Heart right ventricle (tissue), 16 donors: ENCODE measurements at regions not wholly inside any gene's neighbourhood (a gene's known extent, or its start where the extent isn't known, plus 50 kb on each side); places are given as distances from the start of the nearest gene placed in this dataset.

ENCODE experiments used
- ATAC-seq, 8 donors: fragments of 200-7000 bp; cut with Tn5 transposase; one replicate each; pipeline ENCODE4 v1.9.1; 2020; ENCODE audit warnings: mild to moderate bottlenecking in 8 of 8, moderate library complexity in 8 of 8, moderate number of reproducible peaks in 1 of 8
- DNase-seq, 2 donors: peaks; one replicate each; pipeline ENCODE4 v3.0.0-alpha.2; 2020
- H3K27ac ChIP-seq, 10 donors: fragments of 200-600 bp; sonication (generic) in 2 of 10; one replicate each; pipeline versions ENCODE4 v1.5.0 to v1.8.0; 2020 to 2022; ENCODE audit warnings: mild to moderate bottlenecking in 3 of 10
- H3K27me3 ChIP-seq, 7 donors: fragments of 200-600 bp; one replicate each; pipeline ENCODE4 v1.8.0; 2021 to 2022; ENCODE audit warnings: mild to moderate bottlenecking in 2 of 7
- H3K36me3 ChIP-seq, 9 donors: fragments of 200-600 bp; sonication (generic) in 1 of 9; one replicate each; pipeline versions ENCODE4 v1.5.0 to v1.8.0; 2020 to 2022; ENCODE audit warnings: mild to moderate bottlenecking in 2 of 9
- H3K4me1 ChIP-seq, 9 donors: fragments of 200-600 bp; sonication (generic) in 1 of 9; one replicate each; pipeline versions ENCODE4 v1.5.0 to v1.8.0; 2020 to 2022; ENCODE audit warnings: mild to moderate bottlenecking in 4 of 9
- H3K4me3 ChIP-seq, 10 donors: fragments of 200-600 bp; sonication (generic) in 2 of 10; one replicate each; pipeline versions ENCODE4 v1.5.0 to v1.8.0; 2020 to 2022; ENCODE audit warnings: mild to moderate bottlenecking in 7 of 10, moderate library complexity in 2 of 10
- H3K9me3 ChIP-seq, 11 donors: fragments of 200-600 bp in 10 of 11; sonication (generic) in 2 of 11; one replicate each; pipeline versions ENCODE4 v1.5.0 to v1.8.0; 2013 to 2022; ENCODE audit warnings: mild to moderate bottlenecking in 2 of 11, control low read depth in 1 of 11, moderate library complexity in 1 of 11
- CTCF ChIP-seq, 9 donors: fragments of 200-600 bp; sonication (generic) in 2 of 9; IDR thresholded peaks; one replicate each; pipeline versions ENCODE4 v1.5.0 to v1.8.0; 2021 to 2022; ENCODE audit warnings: antibody characterized with exemption in 9 of 9, mild to moderate bottlenecking in 5 of 9, moderate library complexity in 1 of 9
- WGBS, 2 donors: extraction: QIAGEN DNeasy Blood & Tissue Kit; methylation state at CpG; one replicate each; pipeline ENCODE4 v1.1.7; 2013; ENCODE audit warnings: inconsistent platforms in 1 of 2; 5-methylcytosine and 5-hydroxymethylcytosine counted together
- intact Hi-C, 10 donors: fragments of 100-400 bp; cut with DNase I; formaldehyde crosslinking; loops; one replicate each; pipeline versions ENCODE4 v1.11.1 to v1.14.2; 2022
- donor health status: Arrhythmogenic right ventricular cardiomyopathy.
- donor health status: ischemic (EF 13 %, LVEDD 7.1; RV severe dilation, severe dysfunction).
- donor health status: healthy with polysubstance abuse.
- donor health status: DM: no; HTN: yes; CAD: no.
- donor health status: DM: no; HTN: no; CAD: no.
- donor health status: ischemic (EF 25% LVEDD 6.9; RV normal size, moderate dysfunction).
- donor health status: ischemic (EF 25% LVEDD 5.7; RV mildly dilated, moderate dysfunction).
- donor health status: healthy.
- donor health status: DM: yes; HTN: yes; CAD: no.
- donor health status: Ischemic cardiomyopathy.
- donor health status: ischemic (EF 35%, LVEDD 5.7; RV mildly dilated, moderate dysfunction).
- donor health status: nonischemic (EF 11% LVEDD 7.7; RV severe dilation, severe dysfunction).
- donor health status: DM: yes; HTN: yes; CAD: no.
- donor health status: PGD.
- donor health status: ischemic (EF 29% LVEDD 5.4; RV normal size, mild dysfunction).
- donor health status: nonischemic (EF 23%, LVEDD 6.1; RV moderate dilation, normal function).

GRCh38 chr5:13609504-13609903 lies 335.0 kb downstream of the DNAH5 start:
- Histone ChIP-seq H3K4me1 (no peaks in the 10 kb centered on the region), H3K27me3 (no peaks in the 10 kb centered on the region), H3K36me3 (no peaks in the 10 kb centered on the region), H3K9me3 (no peaks in the 10 kb centered on the region), H3K27ac (no peak overlapping the region), H3K4me3 (no peak overlapping the region)
- WGBS, 2 donors = 77 to 78% methylated on average over 4 of the region's 4 CpGs
- intact Hi-C loops = no loop called here
- no peak for TF ChIP-seq CTCF (IDR thresholded peaks at IDR 0.05)
- ATAC-seq (no peak), DNase-seq (no peak)

- H3K27ac ChIP-seq = no peak overlapping the region
- no peak for TF ChIP-seq CTCF (IDR thresholded peaks at IDR 0.05)
- no peaks in the 10 kb centered on the region for H3K4me1 ChIP-seq
- no peaks in the 10 kb centered on the region for H3K27me3 ChIP-seq
- H3K36me3 ChIP-seq = no peaks in the 10 kb centered on the region
- DNase-seq (no peak), ATAC-seq (no peak)
- no peak overlapping the region for H3K4me3 ChIP-seq
- intact Hi-C loops = no loop called here
- 93% methylated on average over 1 of the region's 1 CpG for WGBS, 2 donors
- H3K9me3 ChIP-seq = no peaks in the 10 kb centered on the region
These were observed 338.4 kb downstream of the DNAH5 start for GRCh38 chr5:13606051-13606450.

GRCh38 chr5:13601112-13601511 lies 343.4 kb downstream of the DNAH5 start:
- DNase-seq (no peak), ATAC-seq (no peak)
- 76 to 80% methylated on average over 2 of the region's 2 CpGs for WGBS, 2 donors
- intact Hi-C loops = no loop called here
- Histone ChIP-seq H3K4me1 (no peaks in the 10 kb centered on the region), H3K9me3 (peaks cover 0 to 6% (median 0%) of the 10 kb centered on the region in 11 donors), H3K4me3 (no peak overlapping the region), H3K27ac (no peak overlapping the region), H3K27me3 (no peaks in the 10 kb centered on the region), H3K36me3 (no peaks in the 10 kb centered on the region)
- TF ChIP-seq CTCF (IDR thresholded peaks at IDR 0.05) = no peak

GRCh38 chr5:13595978-13596377 lies 348.5 kb downstream of the DNAH5 start:
- Histone ChIP-seq H3K9me3 (peaks cover 0 to 6% (median 0%) of the 10 kb centered on the region in 11 donors), H3K27ac (no peak overlapping the region), H3K36me3 (no peaks in the 10 kb centered on the region), H3K27me3 (no peaks in the 10 kb centered on the region), H3K4me1 (no peaks in the 10 kb centered on the region), H3K4me3 (no peak overlapping the region)
- DNase-seq = no peak
- 40 to 60% methylated on average over 6 of the region's 6 CpGs for WGBS, 2 donors
- intact Hi-C loops = no loop called here
- no peak for TF ChIP-seq CTCF (IDR thresholded peaks at IDR 0.05)
- no peak for ATAC-seq

- TF ChIP-seq CTCF (IDR thresholded peaks at IDR 0.05) = no peak
- Histone ChIP-seq H3K4me3 (no peak overlapping the region), H3K27me3 (no peaks in the 10 kb centered on the region), H3K9me3 (peaks cover 0 to 2% (median 0%) of the 10 kb centered on the region in 11 donors), H3K27ac (no peak overlapping the region), H3K36me3 (no peaks in the 10 kb centered on the region), H3K4me1 (no peaks in the 10 kb centered on the region)
- no peak for ATAC-seq
- 60% methylated on average over 1 of the region's 1 CpG for WGBS, 2 donors
- intact Hi-C loops = no loop called here
- no peak for DNase-seq
These were observed 352.9 kb downstream of the DNAH5 start for GRCh38 chr5:13591621-13592020.
